Common myeloid progenitor, CD34-positive (primary cell): ENCODE measurements at regions not wholly inside any gene's neighbourhood (a gene's known extent, or its start where the extent isn't known, plus 50 kb on each side); places are given as distances from the start of the nearest gene placed in this dataset.

ENCODE experiments used
- CTCF ChIA-PET: fragments of 350-600 bp; sonication (Branson Sonifier 250); formaldehyde crosslinking; loops from one replicate; lab custom pipeline; 2021; ENCODE audit warnings: antibody characterized with exemption; lab: Charles Lee
- POLR2A ChIA-PET: fragments of 350-600 bp; sonication (Branson Sonifier 250); formaldehyde crosslinking; loops from one replicate; lab custom pipeline; 2021; ENCODE audit warnings: antibody characterized with exemption; lab: Charles Lee
- DNase-seq, 3 donors: peaks; one replicate each; pipeline versions ENCODE4 v3.0.0 to v3.0.0-alpha.2; 2013
- H3K27ac ChIP-seq, 2 experiments: 1 replicate in 1 of 2; 2 replicates in 1 of 2; pipeline ENCODE4 v1.7.0; 2013; ENCODE audit warnings: inconsistent platforms in 2 of 2, low read length in 2 of 2, mild to moderate bottlenecking in 2 of 2, low read depth in 1 of 2, moderate library complexity in 1 of 2; ENCODE audit not compliant: severe bottlenecking in 2 of 2, insufficient read depth in 1 of 2, poor library complexity in 1 of 2
- H3K27me3 ChIP-seq, 5 experiments: replicated peaks in 2 of 5; 1 replicate in 3 of 5; 2 replicates in 2 of 5; pipeline versions ENCODE4 v1.6.1 to v1.7.0; 2013; ENCODE audit warnings: low read length in 4 of 5, mild to moderate bottlenecking in 2 of 5, moderate library complexity in 2 of 5, inconsistent platforms in 1 of 5; ENCODE audit not compliant: insufficient read depth in 5 of 5, control insufficient read depth in 4 of 5
- H3K36me3 ChIP-seq, 4 experiments: 1 replicate in 2 of 4; 2 replicates in 2 of 4; pipeline versions ENCODE4 v1.6.1 to v1.7.0; 2013; ENCODE audit warnings: low read length in 3 of 4, control low read depth in 1 of 4, mild to moderate bottlenecking in 1 of 4; ENCODE audit not compliant: control insufficient read depth in 4 of 4, insufficient read depth in 4 of 4
- H3K4me1 ChIP-seq, 4 experiments: 1 replicate in 3 of 4; 2 replicates in 1 of 4; pipeline versions ENCODE4 v1.6.1 to v1.7.1; 2013; ENCODE audit warnings: low read length in 3 of 4, mild to moderate bottlenecking in 3 of 4, control low read depth in 1 of 4, inconsistent platforms in 1 of 4, moderate library complexity in 1 of 4; ENCODE audit not compliant: control insufficient read depth in 4 of 4, insufficient read depth in 4 of 4; ENCODE audit errors: control extremely low read depth in 1 of 4
- H3K4me3 ChIP-seq, 7 experiments: 1 replicate in 4 of 7; 2 replicates in 3 of 7; pipeline versions ENCODE4 v1.5.1 to v1.7.0; 2013; ENCODE audit warnings: mild to moderate bottlenecking in 7 of 7, low read length in 6 of 7, moderate library complexity in 6 of 7, inconsistent platforms in 2 of 7, low read depth in 2 of 7, control low read depth in 1 of 7; ENCODE audit not compliant: insufficient read depth in 4 of 7, control insufficient read depth in 1 of 7; ENCODE audit errors: extremely low read depth in 1 of 7
- H3K9me3 ChIP-seq, 5 experiments: 1 replicate in 4 of 5; 2 replicates in 1 of 5; pipeline versions ENCODE4 v1.6.1 to v1.7.1; 2013; ENCODE audit warnings: low read length in 4 of 5, mild to moderate bottlenecking in 2 of 5, inconsistent platforms in 1 of 5, low read depth in 1 of 5, moderate library complexity in 1 of 5; ENCODE audit not compliant: control insufficient read depth in 4 of 5, insufficient read depth in 2 of 5; ENCODE audit errors: control extremely low read depth in 1 of 5
- WGBS: methylation state at CpG from one replicate; pipeline ENCODE4 v1.1.5; 2013; ENCODE audit not compliant: insufficient coverage; 5-methylcytosine and 5-hydroxymethylcytosine counted together

DNA sequence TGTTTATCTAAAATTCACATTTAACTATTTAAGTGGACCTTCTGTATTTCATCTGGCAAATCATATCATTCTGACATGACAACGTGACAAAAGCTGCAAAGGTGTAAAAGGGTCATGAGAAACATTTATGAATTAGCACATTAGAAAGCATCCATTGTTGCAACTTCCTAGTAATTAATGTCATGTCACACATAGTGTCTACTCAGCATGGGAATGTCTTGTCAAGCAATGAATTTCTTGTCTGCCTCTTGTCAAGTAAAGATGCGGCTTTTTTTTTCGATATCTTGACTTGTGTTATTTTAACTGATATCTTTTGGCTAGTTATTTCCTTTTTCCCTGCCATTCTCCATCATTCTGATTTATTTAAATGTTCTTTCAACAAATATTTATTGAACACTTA is 463.5 kb upstream of the CXorf51B start:
- no peaks in the 10 kb centered on the region for H3K27me3 ChIP-seq

DNA sequence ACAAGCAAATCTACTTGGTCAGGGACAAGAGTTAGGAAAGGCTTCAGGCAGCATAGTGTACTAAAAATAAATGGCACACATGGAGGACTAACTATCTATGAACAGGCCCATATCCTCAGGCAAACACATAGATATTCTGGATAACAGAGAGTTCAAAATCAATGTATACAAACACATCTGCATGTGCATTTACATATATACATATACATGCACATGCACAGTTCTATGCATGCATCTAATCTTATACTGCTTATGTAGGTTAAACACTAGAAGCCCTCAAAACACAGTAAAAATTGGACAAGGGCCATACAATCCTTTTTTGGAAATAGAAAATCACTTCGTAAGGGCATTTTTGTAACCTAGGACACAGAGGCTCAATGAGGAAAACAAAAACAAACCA is 458.0 kb upstream of the CXorf51B start:
- POLR2A ChIA-PET, result no interaction called here
- Histone ChIP-seq H3K27me3 (no peaks in the 10 kb centered on the region), H3K27ac (no peak overlapping the region), H3K4me1 (no peaks in the 10 kb centered on the region), H3K4me3 (no peak overlapping the region), H3K36me3 (no peaks in the 10 kb centered on the region), H3K9me3 (peaks cover 0 to 2% (median 0%) of the 10 kb centered on the region in 5 experiments)
- CTCF ChIA-PET, result no interaction called here
- DNase-seq, result no peak
- no CpG with 5 or more reads among the region's 1 CpG for WGBS

More for the DNA sequence above, 463.5 kb upstream of the CXorf51B start:
- DNase-seq, result no peak
- Histone ChIP-seq H3K4me3 (no peak overlapping the region), H3K4me1 (no peaks in the 10 kb centered on the region), H3K36me3 (no peaks in the 10 kb centered on the region), H3K27ac (no peak overlapping the region), H3K9me3 (peaks cover 0 to 1% (median 0%) of the 10 kb centered on the region in 5 experiments)
- 60% methylated on average over 1 of the region's 3 CpGs for WGBS
- ChIA-PET POLR2A (no interaction called here), CTCF (no interaction called here)

DNA sequence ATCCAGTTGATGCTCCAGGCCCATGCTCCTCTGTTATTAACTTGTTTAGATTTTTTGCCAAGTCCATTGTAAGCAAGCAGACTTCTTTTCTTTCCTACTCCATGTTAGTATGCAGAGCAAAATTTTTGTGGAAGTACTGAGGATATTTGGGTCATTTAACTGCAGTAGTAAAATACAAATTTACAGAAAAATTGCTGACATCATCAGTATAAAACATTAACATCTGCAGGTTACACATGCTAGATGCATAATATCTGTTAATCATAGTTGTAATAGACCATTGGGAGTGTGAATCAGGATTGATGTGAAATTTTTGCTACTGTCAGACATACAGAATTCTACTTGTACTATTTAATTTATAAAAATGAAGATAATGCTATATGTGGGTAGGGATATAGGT is 454.1 kb upstream of the CXorf51B start:
- no peaks in the 10 kb centered on the region for H3K4me1 ChIP-seq
- no peak for DNase-seq
- H3K4me3 ChIP-seq, result no peak overlapping the region
- no peaks in the 10 kb centered on the region for H3K36me3 ChIP-seq
- ChIA-PET POLR2A (no interaction called here), CTCF (no interaction called here)
- no peak overlapping the region for H3K27ac ChIP-seq
- peaks cover 0 to 1% (median 0%) of the 10 kb centered on the region in 5 experiments for H3K9me3 ChIP-seq
- no peaks in the 10 kb centered on the region for H3K27me3 ChIP-seq

DNA sequence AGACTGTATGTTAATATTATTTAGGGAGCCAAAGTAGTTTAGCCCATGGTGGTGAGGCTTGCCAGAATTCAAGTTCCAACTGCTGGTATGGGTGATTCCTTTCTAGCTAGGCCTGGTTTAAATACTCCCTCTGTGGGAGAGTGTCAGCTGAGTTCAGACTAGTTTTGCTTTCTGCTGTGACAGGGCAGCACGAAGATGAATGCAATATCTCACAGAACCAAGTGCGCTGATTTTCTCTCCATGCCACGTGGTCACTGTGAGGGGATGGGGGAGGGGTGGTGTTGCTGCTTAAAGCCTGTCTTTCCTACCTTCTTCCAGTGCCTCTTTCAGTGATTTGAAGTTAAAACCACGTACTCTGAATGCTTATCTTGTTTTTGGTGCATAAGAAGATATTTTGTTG is 445.7 kb upstream of the CXorf51B start:
- POLR2A ChIA-PET, result no interaction called here
- Histone ChIP-seq H3K4me1 (no peaks in the 10 kb centered on the region), H3K27me3 (no peaks in the 10 kb centered on the region), H3K9me3 (no peaks in the 10 kb centered on the region), H3K27ac (no peak overlapping the region), H3K36me3 (no peaks in the 10 kb centered on the region), H3K4me3 (no peak overlapping the region)
- 77% methylated on average over 2 of the region's 4 CpGs for WGBS
- DNase-seq, result no peak
- CTCF ChIA-PET, result no interaction called here

DNA sequence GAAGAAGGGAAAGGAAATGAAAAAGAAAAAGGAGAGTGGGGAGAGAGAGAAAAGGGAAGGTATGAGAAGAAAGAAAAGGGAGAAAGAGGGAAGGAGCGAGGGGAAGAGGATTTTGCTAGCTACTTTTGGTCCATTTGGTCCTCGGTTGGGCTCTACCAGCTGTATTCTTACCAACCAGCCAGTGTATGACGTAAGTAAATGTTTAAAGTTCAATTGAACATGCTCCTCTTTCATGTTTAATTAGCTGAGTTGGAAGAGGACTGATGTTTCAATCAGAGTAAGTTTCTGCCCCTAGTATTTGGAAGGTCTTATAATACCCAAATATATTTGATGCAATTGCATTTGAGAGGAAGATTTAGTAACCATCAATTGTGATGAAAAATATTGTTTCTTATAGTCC is 424.0 kb upstream of the CXorf51B start:
- Histone ChIP-seq H3K4me1 (no peaks in the 10 kb centered on the region), H3K27me3 (no peaks in the 10 kb centered on the region), H3K27ac (no peak overlapping the region), H3K4me3 (no peak overlapping the region), H3K36me3 (no peaks in the 10 kb centered on the region), H3K9me3 (no peaks in the 10 kb centered on the region)
- WGBS, result 61% methylated on average over 2 of the region's 3 CpGs
- ChIA-PET POLR2A (no interaction called here), CTCF (no interaction called here)
- no peak for DNase-seq

DNA sequence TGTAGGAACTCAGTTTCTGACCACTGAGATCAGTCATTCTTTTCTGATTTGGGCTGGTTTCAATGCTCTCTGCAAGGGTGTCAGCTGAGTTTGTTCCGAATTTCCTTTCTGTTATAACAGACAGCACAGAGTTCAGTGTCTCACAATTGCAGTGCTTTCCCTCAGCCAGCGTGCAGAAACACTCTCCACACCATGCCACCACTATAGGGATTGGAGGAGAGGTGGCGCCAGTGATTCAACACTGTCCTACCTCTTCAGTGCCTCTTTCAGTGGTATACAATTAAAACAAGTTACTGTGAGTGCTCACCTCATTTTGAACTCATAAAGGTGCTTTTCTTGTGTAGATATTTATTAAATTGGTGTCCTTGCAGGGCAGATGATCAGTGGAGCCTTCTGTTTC is 413.2 kb upstream of the CXorf51B start:
- ChIA-PET POLR2A (no interaction called here), CTCF (no interaction called here)
- DNase-seq, result no peak
- Histone ChIP-seq H3K27me3 (no peaks in the 10 kb centered on the region), H3K27ac (no peak overlapping the region), H3K4me1 (no peaks in the 10 kb centered on the region), H3K4me3 (no peak overlapping the region), H3K9me3 (no peaks in the 10 kb centered on the region), H3K36me3 (no peaks in the 10 kb centered on the region)
- WGBS, result 33% methylated on average over 1 of the region's 3 CpGs

DNA sequence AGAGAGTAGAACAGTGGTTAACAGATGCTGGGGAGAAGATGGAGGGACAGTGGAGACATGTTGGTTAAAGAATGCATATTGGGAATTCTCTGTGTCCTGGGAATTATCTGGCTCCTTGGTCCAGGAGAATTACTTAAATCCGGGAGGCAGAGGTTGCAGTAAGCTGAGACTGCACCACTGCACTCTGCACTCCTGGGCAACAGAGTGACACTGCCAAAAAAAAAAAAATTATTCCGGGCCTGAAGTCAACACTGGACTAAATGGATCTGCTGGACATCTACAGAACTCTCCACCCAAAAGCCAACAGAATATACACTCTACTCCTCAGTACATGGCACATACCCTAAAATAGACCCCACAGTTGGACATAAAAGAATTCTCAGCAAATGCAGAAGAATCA is 400.0 kb upstream of the CXorf51B start:
- H3K27me3 ChIP-seq, result no peaks in the 10 kb centered on the region
- no peak for DNase-seq
- H3K27ac ChIP-seq, result no peak overlapping the region
- WGBS, result 86% methylated on average over 1 of the region's 2 CpGs
- H3K36me3 ChIP-seq, result no peaks in the 10 kb centered on the region
- H3K4me3 ChIP-seq, result no peak overlapping the region
- POLR2A ChIA-PET, result no interaction called here
- H3K4me1 ChIP-seq, result no peaks in the 10 kb centered on the region
- CTCF ChIA-PET, result no interaction called here
- no peaks in the 10 kb centered on the region for H3K9me3 ChIP-seq
